SK-N-SH treated with all-trans-retinoic acid at 6 μM for 48 hours (cell line): ENCODE measurements at regions not wholly inside any gene's neighbourhood (a gene's known extent, or its start where the extent isn't known, plus 50 kb on each side); places are given as distances from the start of the nearest gene placed in this dataset.

Experiments used
- ATAC-seq: fragments of 200-7000 bp; cut with Tn5 transposase; 3 replicates; pipeline ENCODE4 v1.9.1; 2020; ENCODE audit warnings: mild to moderate bottlenecking, moderate library complexity
- ARNTL ChIP-seq: fragments of 450-650 bp; formaldehyde crosslinking; IDR thresholded peaks from 2 replicates; pipeline ENCODE4 v1.5.0; 2020; ENCODE audit warnings: low read depth, mild to moderate bottlenecking, moderate library complexity, borderline replicate concordance
- BACH2 ChIP-seq: fragments of 250-450 bp; sonication (Bioruptor Pico); IDR thresholded peaks from 2 replicates; pipeline ENCODE4 v1.9.0; 2021; ENCODE audit warnings: mild to moderate bottlenecking, borderline replicate concordance
- CREB5 ChIP-seq: fragments of 250-450 bp; sonication (Bioruptor Pico); IDR thresholded peaks from 2 replicates; pipeline ENCODE4 v1.5.1; 2020; ENCODE audit warnings: low read depth, mild to moderate bottlenecking, moderate library complexity
- CSDC2 ChIP-seq: fragments of 250-450 bp; sonication (Bioruptor Pico); IDR thresholded peaks from 2 replicates; pipeline ENCODE4 v1.5.0; 2020; ENCODE audit warnings: mild to moderate bottlenecking, moderate library complexity
- CSRNP3 ChIP-seq: fragments of 250-450 bp; sonication (Bioruptor Pico); IDR thresholded peaks from 2 replicates; pipeline ENCODE4 v1.5.1; 2021; ENCODE audit warnings: mild to moderate bottlenecking, moderate library complexity
- ESRRG ChIP-seq: fragments of 250-450 bp; sonication (Bioruptor Pico); IDR thresholded peaks from 2 replicates; pipeline ENCODE4 v1.6.1; 2021; ENCODE audit warnings: mild to moderate bottlenecking
- GLIS3 ChIP-seq: fragments of 250-450 bp; sonication (Bioruptor Pico); IDR thresholded peaks from 2 replicates; pipeline ENCODE4 v1.5.0; 2020; ENCODE audit warnings: mild to moderate bottlenecking, moderate library complexity
- ISL1 ChIP-seq: fragments of 250-450 bp; sonication (Bioruptor Pico); IDR thresholded peaks from 2 replicates; pipeline ENCODE4 v2.1.2; 2022; ENCODE audit warnings: mild to moderate bottlenecking, moderate library complexity
- OSR1 ChIP-seq: fragments of 250-450 bp; sonication (Bioruptor Pico); IDR thresholded peaks from 2 replicates; pipeline ENCODE4 v1.8.0; 2022; ENCODE audit warnings: moderate library complexity, mild to moderate bottlenecking, inconsistent platforms
- PATZ1 ChIP-seq: fragments of 250-450 bp; sonication (Bioruptor Pico); IDR thresholded peaks from 2 replicates; pipeline ENCODE4 v1.8.0; 2020; ENCODE audit warnings: mild to moderate bottlenecking, moderate library complexity, borderline replicate concordance
- POU6F1 ChIP-seq: fragments of 250-450 bp; sonication (Bioruptor Pico); IDR thresholded peaks from 2 replicates; pipeline ENCODE4 v1.8.0; 2021; ENCODE audit warnings: low read depth, mild to moderate bottlenecking, moderate library complexity, borderline replicate concordance
- PPARA ChIP-seq: fragments of 250-450 bp; sonication (Bioruptor Pico); IDR thresholded peaks from 2 replicates; pipeline ENCODE4 v1.5.0; 2020; ENCODE audit warnings: mild to moderate bottlenecking, borderline replicate concordance
- RARB ChIP-seq: fragments of 250-450 bp; sonication (Bioruptor Pico); IDR thresholded peaks from 2 replicates; pipeline ENCODE4 v1.8.0; 2021; ENCODE audit warnings: mild to moderate bottlenecking, moderate library complexity
- SNAI2 ChIP-seq: fragments of 250-450 bp; sonication (Bioruptor Pico); IDR thresholded peaks from 2 replicates; pipeline ENCODE4 v1.5.0; 2020; ENCODE audit warnings: mild to moderate bottlenecking, moderate library complexity
- TCF4 ChIP-seq: fragments of 250-450 bp; sonication (Bioruptor Pico); IDR thresholded peaks from 2 replicates; pipeline ENCODE4 v1.8.0; 2021; ENCODE audit warnings: mild to moderate bottlenecking, moderate library complexity, borderline replicate concordance
- TOX ChIP-seq: fragments of 250-450 bp; sonication (Bioruptor Pico); IDR thresholded peaks from 2 replicates; pipeline ENCODE4 v1.8.0; 2021; ENCODE audit warnings: mild to moderate bottlenecking, moderate library complexity, borderline replicate concordance
- ZC3H10 ChIP-seq: fragments of 250-450 bp; sonication (Bioruptor Pico); IDR thresholded peaks from 2 replicates; pipeline ENCODE4 v1.5.1; 2021; ENCODE audit warnings: mild to moderate bottlenecking, moderate library complexity
- ZFP3 ChIP-seq: fragments of 250-450 bp; sonication (Bioruptor Pico); IDR thresholded peaks from 2 replicates; pipeline ENCODE4 v1.5.0; 2020; ENCODE audit warnings: mild to moderate bottlenecking, moderate library complexity
- ZFP30 ChIP-seq: fragments of 450-650 bp; formaldehyde crosslinking; IDR thresholded peaks from 2 replicates; pipeline ENCODE4 v1.5.0; 2022; ENCODE audit warnings: mild to moderate bottlenecking, moderate library complexity
- ZNF565 ChIP-seq: fragments of 450-650 bp; formaldehyde crosslinking; conservative IDR thresholded peaks from 2 replicates; pipeline ENCODE4 v1.5.0; 2020; ENCODE audit warnings: low read depth, mild to moderate bottlenecking, moderate library complexity
- ZNF70 ChIP-seq: fragments of 450-650 bp; formaldehyde crosslinking; IDR thresholded peaks from 2 replicates; pipeline ENCODE4 v1.5.0; 2020; ENCODE audit warnings: mild to moderate bottlenecking, moderate library complexity
- ZNF8 ChIP-seq: fragments of 450-650 bp; formaldehyde crosslinking; IDR thresholded peaks from 2 replicates; pipeline ENCODE4 v1.5.0; 2020; ENCODE audit warnings: mild to moderate bottlenecking, moderate library complexity

- no peak for ATAC-seq
- no peak for TF ChIP-seq POU6F1 (CRISPR knock-in tag)
- TF ChIP-seq CREB5 = no peak
- no peak for TF ChIP-seq ZC3H10 (CRISPR knock-in tag)
- TF ChIP-seq ESRRG (CRISPR knock-in tag) = no peak
- no peak for TF ChIP-seq PATZ1 (CRISPR knock-in tag)
- TF ChIP-seq TOX (CRISPR knock-in tag) = no peak
- TF ChIP-seq ISL1 (CRISPR knock-in tag) = no peak
- no peak for TF ChIP-seq ZFP3 (CRISPR knock-in tag)
- TF ChIP-seq ZFP30 (CRISPR knock-in tag) = no peak
- TF ChIP-seq BACH2 = no peak
- TF ChIP-seq ZNF70 = no peak
- TF ChIP-seq ARNTL (CRISPR knock-in tag) = no peak
- no peak for TF ChIP-seq SNAI2 (CRISPR knock-in tag)
- TF ChIP-seq CSDC2 (CRISPR knock-in tag) = no peak
- no peak for TF ChIP-seq OSR1
- no peak for TF ChIP-seq PPARA (CRISPR knock-in tag)
- no peak for TF ChIP-seq TCF4 (CRISPR knock-in tag)
These were observed 88.4 kb upstream of the B3GAT2 start for GRCh38 chr6:71045296-71045695.

- TF ChIP-seq RARB (no peak), TOX (CRISPR knock-in tag) (no peak), CREB5 (no peak), SNAI2 (CRISPR knock-in tag) (no peak), BACH2 (no peak)
- ATAC-seq = no peak
These were observed 90.6 kb upstream of the B3GAT2 start for GRCh38 chr6:71047417-71047816.

GRCh38 chr6:71048320-71049164 is 91.7 kb upstream of the B3GAT2 start:
- ATAC-seq = no peak
- TF ChIP-seq CSDC2 (CRISPR knock-in tag) (no peak), ZFP30 (CRISPR knock-in tag) (no peak), TCF4 (CRISPR knock-in tag) (no peak), ZC3H10 (CRISPR knock-in tag) (no peak), ZFP3 (CRISPR knock-in tag) (no peak), GLIS3 (no peak), TOX (CRISPR knock-in tag) (no peak), POU6F1 (CRISPR knock-in tag) (no peak), ZNF8 (CRISPR knock-in tag) (no peak), ISL1 (CRISPR knock-in tag) (no peak), ESRRG (CRISPR knock-in tag) (no peak), OSR1 (no peak), ARNTL (CRISPR knock-in tag) (no peak), CSRNP3 (CRISPR knock-in tag) (no peak), BACH2 (no peak), CREB5 (no peak), ZNF70 (no peak), ZNF565 (no peak), RARB (no peak), PPARA (CRISPR knock-in tag) (no peak)
- TF ChIP-seq, all 23 proteins: peak for 0
